ENCODE measurements at regions not wholly inside any gene's neighbourhood (a gene's known extent, or its start where the extent isn't known, plus 50 kb on each side); places are given as distances from the start of the nearest gene placed in this dataset.

DNA sequence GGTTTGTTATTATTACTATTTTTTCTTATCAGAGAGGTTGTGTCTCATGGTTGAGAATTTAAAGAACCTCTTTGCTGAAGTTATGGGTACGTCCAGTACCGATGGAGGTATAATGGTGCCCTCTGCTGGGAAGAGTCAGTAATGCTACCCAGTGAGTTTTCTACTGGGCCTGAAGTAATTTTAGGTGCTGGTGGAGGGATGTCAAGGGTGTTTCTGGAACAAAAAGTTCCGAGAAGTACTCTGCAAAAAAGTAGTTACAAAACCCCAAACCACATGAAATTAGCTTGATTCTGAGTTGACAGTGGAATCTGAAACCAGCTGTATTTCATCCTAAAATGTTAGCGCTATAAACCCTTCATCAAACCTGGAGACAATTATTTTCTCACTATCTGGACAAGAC is 102.5 kb upstream of the MID1 start:
- no peak overlapping the region for H2BK15ac ChIP-seq (ENCODE audit: low read depth, low read length)
- H3K23ac ChIP-seq (ENCODE audit: low read depth, low read length) = no peak overlapping the region
- no peaks in the 10 kb centered on the region for H3K27me3 ChIP-seq (ENCODE audit: control insufficient read depth, insufficient read depth, low read length)
- CTCF ChIA-PET = interaction anchor here (1.0 to 1.6 kb wide), 2 partner anchors 532 to 534 kb away, joined by 3 to 9 read pairs; no protein-coding TSS in a partner anchor
- 0 out of 2 replicates have a peak, but pooled peaks cover 1% of the 10 kb centered on the region for H3K4me1 ChIP-seq (ENCODE audit: control insufficient read depth, insufficient read depth, low read length)
- no peaks in the 10 kb centered on the region for H3K36me3 ChIP-seq (ENCODE audit: control insufficient read depth, insufficient read depth, low read length)
- no peak overlapping the region for H3K14ac ChIP-seq (replicated peaks; ENCODE audit: low read depth, low read length)
- intact Hi-C loops (cut with micrococcal nuclease) = loop anchor here (1.0 to 5.0 kb wide), 4 partner anchors 87 to 534 kb away; no protein-coding TSS in a partner anchor
- no peak overlapping the region for H3K56ac ChIP-seq (ENCODE audit: extremely low read depth, insufficient read depth, low read length)
- no peak overlapping the region for H4K5ac ChIP-seq (ENCODE audit: low read depth, low read length)
- no peaks in the 10 kb centered on the region for H3K9me1 ChIP-seq (ENCODE audit: insufficient read depth, low read length)
- peak; percentile 90 for ATAC-seq (ENCODE audit: low read depth)
- no peak overlapping the region for H4K8ac ChIP-seq (ENCODE audit: low read depth in 2 of 2, low read length in 2 of 2)
- WGBS, 2 experiments (ENCODE audit: extremely low coverage in 2 of 2, insufficient read length in 1 of 2) = 67% methylated on average over 1 of the region's 4 CpGs; no CpG with 5 or more reads in 1 of the 2 experiments
- no peak overlapping the region for H2BK120ac ChIP-seq (ENCODE audit: low read depth, low read length)
- no peak overlapping the region for H2BK20ac ChIP-seq (ENCODE audit: low read depth, low read length)
- POLR2A ChIA-PET (ENCODE audit: unreplicated experiment) = no interaction called here
- no peak overlapping the region for H3K4ac ChIP-seq (ENCODE audit: low read depth, low read length)
- no peaks in the 10 kb centered on the region for H3K9me3 ChIP-seq (ENCODE audit: control insufficient read depth, insufficient read depth, low read length)
- no peak overlapping the region for H3K27ac ChIP-seq (ENCODE audit: insufficient read depth, low read length)
- H2AFZ ChIP-seq (replicated peaks; ENCODE audit: low read length, poor library complexity) = no peak overlapping the region
- TF ChIP-seq RAD21 (IDR thresholded peaks at IDR 0.05; ENCODE audit: low read length) (peak; percentile 76), SMC3 (IDR thresholded peaks at IDR 0.05; ENCODE audit: low read depth, low read length) (peak; percentile 72), NFE2L2 (IDR thresholded peaks at IDR 0.05; ENCODE audit: low read depth, low read length) (no peak)
- TF ChIP-seq, protein P1, sequence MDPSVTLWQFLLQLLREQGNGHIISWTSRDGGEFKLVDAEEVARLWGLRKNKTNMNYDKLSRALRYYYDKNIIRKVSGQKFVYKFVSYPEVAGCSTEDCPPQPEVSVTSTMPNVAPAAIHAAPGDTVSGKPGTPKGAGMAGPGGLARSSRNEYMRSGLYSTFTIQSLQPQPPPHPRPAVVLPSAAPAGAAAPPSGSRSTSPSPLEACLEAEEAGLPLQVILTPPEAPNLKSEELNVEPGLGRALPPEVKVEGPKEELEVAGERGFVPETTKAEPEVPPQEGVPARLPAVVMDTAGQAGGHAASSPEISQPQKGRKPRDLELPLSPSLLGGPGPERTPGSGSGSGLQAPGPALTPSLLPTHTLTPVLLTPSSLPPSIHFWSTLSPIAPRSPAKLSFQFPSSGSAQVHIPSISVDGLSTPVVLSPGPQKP (IDR thresholded peaks at IDR 0.05; ENCODE audit: borderline replicate concordance, low read depth, low read length) = no peak
- TF ChIP-seq, protein P2, sequence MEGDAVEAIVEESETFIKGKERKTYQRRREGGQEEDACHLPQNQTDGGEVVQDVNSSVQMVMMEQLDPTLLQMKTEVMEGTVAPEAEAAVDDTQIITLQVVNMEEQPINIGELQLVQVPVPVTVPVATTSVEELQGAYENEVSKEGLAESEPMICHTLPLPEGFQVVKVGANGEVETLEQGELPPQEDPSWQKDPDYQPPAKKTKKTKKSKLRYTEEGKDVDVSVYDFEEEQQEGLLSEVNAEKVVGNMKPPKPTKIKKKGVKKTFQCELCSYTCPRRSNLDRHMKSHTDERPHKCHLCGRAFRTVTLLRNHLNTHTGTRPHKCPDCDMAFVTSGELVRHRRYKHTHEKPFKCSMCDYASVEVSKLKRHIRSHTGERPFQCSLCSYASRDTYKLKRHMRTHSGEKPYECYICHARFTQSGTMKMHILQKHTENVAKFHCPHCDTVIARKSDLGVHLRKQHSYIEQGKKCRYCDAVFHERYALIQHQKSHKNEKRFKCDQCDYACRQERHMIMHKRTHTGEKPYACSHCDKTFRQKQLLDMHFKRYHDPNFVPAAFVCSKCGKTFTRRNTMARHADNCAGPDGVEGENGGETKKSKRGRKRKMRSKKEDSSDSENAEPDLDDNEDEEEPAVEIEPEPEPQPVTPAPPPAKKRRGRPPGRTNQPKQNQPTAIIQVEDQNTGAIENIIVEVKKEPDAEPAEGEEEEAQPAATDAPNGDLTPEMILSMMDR (conservative IDR thresholded peaks at IDR 0.05; ENCODE audit: low read depth, low read length) = peak; percentile 78
- H2BK5ac ChIP-seq (ENCODE audit: low read depth, low read length, poor library complexity, severe bottlenecking) = no peak overlapping the region
- no peak overlapping the region for H2AK9ac ChIP-seq (replicated peaks; ENCODE audit: low read depth, low read length, poor library complexity)
- H4K91ac ChIP-seq (ENCODE audit: insufficient read depth, low read depth, low read length) = no peak overlapping the region
- H3K79me1 ChIP-seq (ENCODE audit: low read depth in 1 of 2, low read length in 2 of 2) = no peaks in the 10 kb centered on the region
- H3K4me3 ChIP-seq (ENCODE audit: insufficient read depth, low read depth, low read length) = no peak overlapping the region
- no peak overlapping the region for H3K18ac ChIP-seq (ENCODE audit: low read depth, low read length)
- in situ Hi-C loops (cut with MboI; ENCODE audit: low sequenced_read_pairs) = no loop called here
- H2AK5ac ChIP-seq (ENCODE audit: low read depth, low read length) = no peak overlapping the region
- H3K9ac ChIP-seq (ENCODE audit: low read depth, low read length) = no peak overlapping the region
- H4K20me1 ChIP-seq (ENCODE audit: insufficient read depth, low read length) = no peaks in the 10 kb centered on the region
- DNase-seq = peak; percentile 67
- BruUV-seq (replicated peaks) = no TSS peak
- dilution Hi-C loops (cut with HindIII; ENCODE audit: low sequenced_read_pairs, unreplicated experiment) = no loop called here
- H3K4me2 ChIP-seq (ENCODE audit: low read depth, low read length) = no peak overlapping the region
